HG02840 (cell line): ENCODE measurements at regions not wholly inside any gene's neighbourhood (a gene's known extent, or its start where the extent isn't known, plus 50 kb on each side); places are given as distances from the start of the nearest gene placed in this dataset.
A peak's percentile ranks its signal among the peaks of the same experiment; 100 is the strongest.

Source experiments
- ATAC-seq: cut with Tn5 transposase; IDR thresholded peaks from one replicate; pipeline ENCODE4 v1.9.1; 2021; ENCODE audit warnings: mild to moderate bottlenecking, moderate library complexity, moderate number of reproducible peaks; ENCODE audit not compliant: unreplicated experiment, low FRiP score

DNA sequence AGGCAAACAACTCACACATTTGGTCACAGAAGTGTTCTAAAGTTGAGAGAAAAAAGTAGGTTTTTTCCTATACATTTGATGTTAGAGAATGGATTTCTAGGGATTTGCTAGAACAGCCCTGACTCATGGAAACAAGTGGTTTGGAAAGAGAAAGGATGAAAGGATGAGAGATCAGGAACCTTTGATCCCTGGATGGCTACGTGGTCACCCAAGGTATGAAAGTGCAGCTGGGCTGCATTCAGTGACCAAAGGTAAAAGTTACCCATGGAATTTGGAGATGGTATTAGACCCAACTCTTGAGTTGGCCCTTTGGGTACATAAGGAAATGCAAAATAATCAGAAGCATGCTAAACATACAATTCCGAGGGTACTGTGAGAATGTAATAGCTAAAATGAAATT lies 61.3 kb upstream of the SPIN1 start:
- no peak for ATAC-seq

- no peak for ATAC-seq
Measured at GRCh38 chr9:88326015-88326414, 62.2 kb upstream of the SPIN1 start.

DNA sequence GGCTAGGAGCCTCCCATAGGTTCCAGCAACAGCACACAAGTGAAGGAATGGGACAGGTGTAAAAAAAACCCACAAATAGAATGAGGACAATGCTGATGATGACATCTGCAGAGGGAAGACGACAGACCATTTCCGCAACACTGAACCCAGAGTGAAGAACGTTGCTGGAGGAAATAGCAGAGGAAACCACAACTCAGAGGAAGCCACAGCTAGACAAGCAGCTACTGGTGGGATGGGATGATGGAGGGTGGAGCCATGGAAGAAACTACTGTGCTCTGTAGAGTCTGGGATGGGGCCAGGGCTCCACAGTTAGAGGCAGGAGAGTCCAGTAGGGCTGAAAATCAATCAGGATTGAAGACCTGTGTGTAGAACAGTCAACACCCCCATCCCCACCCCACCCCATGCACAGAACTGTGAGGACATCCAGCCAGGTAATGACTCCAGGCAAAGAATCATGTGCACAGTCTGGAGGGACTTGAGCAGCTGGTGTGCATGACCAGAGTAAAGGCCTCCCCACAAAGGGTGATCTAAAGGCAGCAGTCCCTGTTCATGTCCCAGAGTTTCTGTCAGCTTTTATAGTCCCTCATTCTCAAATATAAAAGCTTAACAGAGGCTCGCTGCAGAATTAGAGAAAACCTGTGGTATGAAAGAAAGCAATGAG lies 65.2 kb upstream of the SPIN1 start:
- no peak for ATAC-seq

- ATAC-seq: no peak
Measured at GRCh38 chr9:88321764-88322163, 66.5 kb upstream of the SPIN1 start.

GRCh38 chr9:88320748-88321415 lies 67.4 kb upstream of the SPIN1 start:
- ATAC-seq: no peak

DNA sequence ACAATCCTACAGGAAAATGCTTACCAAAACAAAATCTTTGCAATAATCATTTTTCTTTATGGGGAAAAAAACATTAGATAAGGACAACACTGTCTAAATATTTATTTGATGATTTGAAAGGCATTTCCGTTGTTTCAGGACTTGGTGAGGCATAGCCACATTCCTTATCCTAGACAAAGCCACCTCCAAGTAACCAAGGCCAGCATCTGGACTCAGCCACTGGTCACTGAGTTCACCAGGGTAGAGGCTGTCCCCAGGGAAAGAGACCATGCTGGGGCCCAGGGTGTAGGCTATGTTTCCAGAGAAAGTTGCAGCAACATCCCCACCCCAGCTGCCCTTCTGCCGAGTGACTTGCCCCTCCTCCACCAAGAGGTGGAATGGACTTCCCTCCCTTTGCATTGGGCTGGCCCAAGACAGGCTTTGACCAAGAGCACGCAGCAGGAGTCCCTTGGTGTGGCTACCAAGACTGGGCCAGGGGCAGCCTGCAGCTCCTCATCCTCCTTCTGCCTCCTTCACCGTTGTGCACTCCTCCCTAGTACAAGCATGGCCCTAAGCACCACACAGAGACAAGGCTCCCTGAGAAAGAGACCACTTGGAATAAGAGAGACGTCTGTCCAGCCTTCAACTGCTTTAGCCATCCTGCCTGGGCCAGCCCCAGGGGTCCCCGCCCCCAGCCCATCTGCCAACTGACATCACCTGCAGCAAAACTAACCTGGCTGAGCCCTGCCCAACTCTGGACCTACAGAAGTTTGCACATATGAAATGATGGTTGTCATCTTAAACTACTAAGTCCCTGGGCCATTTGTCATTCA lies 68.1 kb upstream of the SPIN1 start:
- ATAC-seq: no peak

DNA sequence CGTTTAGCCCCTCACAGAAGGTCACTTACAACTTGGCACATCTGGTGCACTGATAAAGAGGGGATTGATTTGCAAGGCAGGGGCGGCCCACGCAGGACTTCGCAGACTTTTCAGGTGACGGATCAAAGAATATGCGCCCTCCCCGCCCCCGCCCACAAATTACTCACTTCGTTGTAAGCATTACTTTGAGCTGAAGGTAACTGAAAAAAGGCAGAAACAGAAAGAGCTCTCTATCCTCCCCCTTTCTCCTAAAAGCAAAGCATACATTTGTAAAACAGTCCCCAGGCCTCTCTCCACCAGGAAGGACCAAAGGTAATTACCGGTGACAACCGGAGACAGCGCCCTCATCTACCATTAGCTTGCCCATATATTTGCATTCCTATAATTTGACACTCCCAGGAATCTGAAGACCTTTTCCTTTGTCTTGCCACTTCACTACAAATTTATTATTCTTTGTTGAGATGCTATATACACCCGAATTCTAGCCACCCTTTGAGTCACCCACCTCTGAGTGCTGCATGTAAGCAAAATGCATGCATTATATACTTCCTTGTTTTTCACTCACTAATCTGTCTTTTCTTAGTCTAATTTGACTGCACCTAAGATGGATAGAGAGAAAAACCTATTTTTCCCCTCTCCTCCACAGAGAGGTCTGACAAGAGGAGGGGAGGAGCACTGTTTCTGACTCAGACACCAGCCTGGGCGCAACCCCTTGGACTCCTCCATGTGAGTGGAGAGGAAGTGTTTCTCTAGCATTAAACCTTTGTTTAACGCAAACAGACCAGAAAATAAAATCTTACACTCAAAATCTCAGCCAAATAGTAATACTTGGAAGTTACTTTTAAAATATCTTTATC lies 74.7 kb upstream of the SPIN1 start:
- no peak for ATAC-seq

DNA sequence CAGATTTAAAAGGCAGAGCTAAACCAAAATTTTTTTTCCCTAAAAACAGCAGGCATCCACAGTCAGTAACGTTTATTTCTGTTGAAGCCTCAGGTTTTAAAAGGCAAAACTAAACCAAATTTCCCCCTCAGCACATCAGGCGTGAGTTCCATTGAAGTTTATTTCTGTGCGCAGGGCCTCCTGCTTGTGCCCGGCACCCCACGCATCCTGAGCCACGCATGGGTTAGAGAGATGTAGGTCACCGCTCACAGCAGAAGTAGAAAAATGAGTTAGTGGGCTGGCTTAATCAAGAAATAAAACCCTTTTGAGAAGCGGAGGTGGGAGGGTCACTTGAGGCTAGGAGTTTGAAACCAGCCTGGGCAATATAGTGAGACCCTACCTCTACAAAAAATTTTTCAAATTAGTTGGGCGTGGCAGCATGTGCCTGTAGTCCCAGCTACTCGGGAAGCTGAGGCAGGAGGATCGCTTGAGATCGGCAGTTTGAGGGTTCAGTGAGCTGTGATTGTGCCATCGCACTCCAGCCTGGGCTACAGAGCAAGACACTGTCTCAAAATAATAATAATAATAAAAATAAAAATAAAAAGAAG lies 75.6 kb upstream of the SPIN1 start:
- ATAC-seq: no peak

DNA sequence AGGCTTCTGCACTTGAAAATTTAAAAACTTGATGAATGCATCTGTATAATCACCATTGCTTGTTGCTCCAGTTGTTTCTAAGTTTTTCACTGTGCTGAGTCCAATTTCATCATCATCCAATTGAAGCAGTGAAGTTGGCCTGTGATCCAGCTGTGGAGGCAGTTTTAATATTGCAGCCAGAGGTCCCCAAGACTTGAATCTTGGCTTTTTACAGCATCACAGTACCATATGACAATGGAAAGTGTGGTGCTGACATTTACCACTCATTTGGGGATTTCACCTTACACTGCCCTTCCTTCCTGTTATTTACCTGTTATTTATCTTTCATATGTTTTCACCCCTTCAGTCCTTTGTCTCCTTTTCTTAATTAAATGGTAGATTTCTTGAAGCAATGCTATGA lies 76.2 kb upstream of the SPIN1 start:
- no peak for ATAC-seq

DNA sequence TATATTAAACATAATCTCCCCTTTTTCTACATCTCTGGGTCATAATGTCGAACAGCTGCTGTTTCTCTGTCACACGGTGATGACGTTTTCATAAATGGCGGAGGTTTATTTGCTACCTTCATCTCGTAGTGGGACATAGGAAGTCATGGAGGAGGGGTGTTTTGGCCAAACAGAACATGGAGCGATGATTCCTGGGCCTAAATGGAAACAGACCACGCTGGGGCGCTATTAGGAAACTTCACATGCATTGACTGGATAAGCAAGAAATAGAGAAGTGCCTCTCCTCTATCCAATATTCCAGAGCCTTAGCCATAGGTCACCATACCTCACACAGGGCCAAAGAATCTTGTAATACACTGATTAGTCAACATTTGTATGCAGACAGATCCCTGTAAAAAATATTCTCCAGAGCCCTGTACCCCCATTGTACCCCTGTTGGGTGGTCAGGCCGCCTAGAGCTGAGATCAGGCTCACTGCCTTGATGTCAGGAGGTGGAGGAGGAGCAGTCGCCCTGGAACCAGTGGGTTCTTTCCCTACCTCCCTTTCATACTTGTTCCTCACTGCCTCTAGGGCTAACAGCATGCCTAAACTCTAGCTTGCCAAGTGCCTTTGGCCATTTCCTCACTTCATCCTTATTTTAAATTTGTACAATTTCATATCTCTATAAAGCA lies 77.8 kb upstream of the SPIN1 start:
- ATAC-seq: no peak

DNA sequence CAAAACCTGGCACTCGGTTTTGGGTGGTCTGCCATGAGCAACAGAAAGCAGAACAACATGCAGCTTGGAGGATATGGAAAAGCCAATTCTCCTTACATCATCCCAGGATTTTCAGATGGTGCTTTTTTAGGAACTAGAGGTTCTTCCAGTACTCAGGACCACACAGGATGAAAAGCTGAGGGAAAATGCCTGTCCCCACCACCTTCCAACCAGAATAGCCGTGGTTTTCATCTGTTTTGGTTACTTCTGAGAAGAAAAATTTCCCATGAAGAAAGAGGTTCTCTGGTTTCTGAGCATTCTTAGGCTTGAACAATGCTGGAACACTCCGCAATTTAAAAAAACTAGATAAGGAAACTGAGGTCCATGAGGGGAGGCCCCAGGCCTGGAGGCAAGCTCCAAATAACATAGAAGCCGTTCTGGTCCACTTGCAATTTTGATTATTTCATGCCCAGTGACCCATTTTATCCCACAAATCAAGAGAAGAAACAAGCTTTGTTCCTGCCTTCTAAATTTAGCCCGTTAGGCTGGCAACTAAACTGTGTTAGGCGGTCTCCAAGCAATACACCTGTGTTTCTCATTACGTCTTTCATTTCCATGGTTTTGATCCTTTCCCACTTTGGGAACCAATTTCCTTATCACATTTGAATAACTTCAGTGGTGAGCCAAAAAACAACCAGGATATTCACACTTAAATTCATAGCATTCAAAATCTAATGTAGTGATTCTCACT lies 79.2 kb upstream of the SPIN1 start:
- ATAC-seq: no peak

DNA sequence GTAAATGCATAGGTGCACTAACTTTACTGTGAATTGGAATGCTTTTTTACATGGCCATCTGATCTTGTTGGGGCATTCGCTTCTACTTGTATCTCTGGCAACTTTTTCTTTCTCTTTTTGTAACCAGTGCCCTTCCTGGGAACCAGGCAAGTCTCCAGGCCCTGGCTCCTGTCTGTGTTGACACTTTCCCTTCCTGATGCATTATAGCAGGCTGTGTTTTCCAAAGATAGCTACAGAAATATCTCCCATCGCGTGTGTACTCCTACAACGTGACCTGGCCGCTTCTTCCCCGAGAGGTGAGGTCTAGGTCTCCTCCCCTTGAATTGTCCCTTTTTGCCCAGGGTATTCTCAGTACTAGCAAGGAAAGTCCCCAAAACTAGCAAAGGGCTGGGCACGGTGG lies 81.1 kb upstream of the SPIN1 start:
- no peak for ATAC-seq

GRCh38 chr9:88303721-88304451 lies 84.4 kb upstream of the SPIN1 start:
- peak; percentile 74 for ATAC-seq

DNA sequence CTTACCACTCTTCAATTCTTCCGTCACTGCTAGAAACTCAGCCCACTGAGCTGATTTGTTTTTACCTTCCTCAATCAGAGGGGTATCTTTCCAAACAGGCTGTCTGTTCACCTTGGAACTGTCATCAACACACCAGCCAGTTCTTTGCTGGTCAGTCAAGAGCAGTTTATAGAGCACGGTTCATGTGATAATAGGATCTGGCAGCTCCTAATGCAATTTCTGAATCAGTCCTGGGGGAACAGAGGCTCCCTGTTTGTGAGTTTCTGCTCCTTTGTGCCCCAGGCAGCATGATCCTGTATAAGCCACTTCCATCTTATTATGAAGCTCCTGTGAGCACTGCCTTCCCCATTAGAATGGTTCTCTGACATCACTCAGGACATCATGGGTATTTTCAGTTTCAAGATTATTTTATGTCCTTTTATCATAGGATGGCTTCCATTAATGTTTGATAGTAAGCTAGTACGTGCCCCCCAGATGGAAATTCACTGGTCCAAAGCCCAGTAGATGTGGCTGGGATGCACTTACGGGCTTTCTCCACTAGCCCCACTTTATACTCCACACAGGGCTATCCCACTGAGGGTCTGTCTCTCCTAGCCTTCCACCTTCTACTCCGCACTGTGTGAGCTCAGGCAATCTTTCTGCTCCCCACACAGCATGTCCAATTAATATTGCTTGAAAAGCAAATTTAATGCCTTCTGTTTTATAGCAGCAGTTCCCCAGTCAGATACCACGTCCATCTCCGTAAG lies 85.5 kb upstream of the SPIN1 start:
- ATAC-seq: no peak

DNA sequence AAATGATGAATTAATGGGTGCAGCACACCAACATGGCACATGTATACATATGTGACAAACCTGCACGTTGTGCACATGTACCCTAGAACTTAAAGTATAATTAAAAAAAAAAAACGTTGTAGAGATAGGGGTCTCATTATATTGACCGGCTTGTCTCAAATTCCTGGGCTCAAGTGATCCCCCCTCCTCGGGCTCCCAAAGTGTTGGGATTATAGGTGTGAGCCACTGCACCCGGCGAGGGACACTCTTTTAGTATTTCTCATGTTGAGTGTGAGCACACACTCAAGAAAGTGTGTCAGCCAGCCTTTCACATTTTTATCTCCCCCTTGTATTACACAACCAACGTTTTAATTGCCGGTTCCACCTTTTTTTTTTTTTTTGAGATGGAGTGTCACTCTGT lies 87.7 kb upstream of the SPIN1 start:
- ATAC-seq: no peak

DNA sequence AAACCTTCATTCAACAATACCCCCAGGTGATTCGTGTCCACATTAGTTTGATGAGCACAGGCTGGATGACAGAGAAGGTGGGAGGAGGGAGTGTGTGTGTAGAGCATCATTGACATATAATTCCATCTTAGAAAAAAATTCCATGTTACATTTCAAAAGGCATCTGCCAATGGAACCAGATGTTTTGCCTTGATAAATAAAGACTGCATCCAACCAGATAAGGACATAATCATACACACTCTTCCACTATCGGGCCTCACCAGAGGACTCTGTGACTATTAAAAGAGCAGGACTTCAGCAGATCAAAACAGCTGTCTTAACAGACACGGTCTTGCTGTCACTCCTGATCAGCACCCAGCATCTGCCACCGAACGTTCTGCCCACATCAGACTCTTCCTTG lies 96.4 kb upstream of the SPIN1 start:
- ATAC-seq: no peak

DNA sequence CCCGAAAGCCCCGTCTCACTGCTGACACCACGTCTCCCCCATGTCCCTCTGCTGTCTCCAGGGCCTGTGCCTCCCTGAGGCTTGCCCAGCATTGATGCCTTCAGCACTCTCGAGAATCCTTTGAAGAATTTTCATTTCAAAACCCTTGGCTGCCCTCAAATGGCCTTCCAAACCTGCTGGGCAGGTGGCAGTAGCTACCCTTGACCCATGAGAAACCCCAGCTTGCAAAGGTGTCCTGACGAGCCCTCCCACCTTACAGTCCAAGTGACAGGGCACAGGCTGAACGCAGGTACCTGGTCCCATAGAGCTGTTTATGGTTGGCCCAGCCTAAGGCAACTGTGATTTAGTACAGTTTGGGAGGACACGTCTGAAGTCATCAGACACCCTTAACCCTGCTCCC lies 97.2 kb upstream of the SPIN1 start:
- no peak for ATAC-seq

- ATAC-seq: no peak
Measured at GRCh38 chr9:88289532-88289931, 98.7 kb upstream of the SPIN1 start.
